ENCODE measurements at regions not wholly inside any gene's neighbourhood (a gene's known extent, or its start where the extent isn't known, plus 50 kb on each side); places are given as distances from the start of the nearest gene placed in this dataset.

DNA sequence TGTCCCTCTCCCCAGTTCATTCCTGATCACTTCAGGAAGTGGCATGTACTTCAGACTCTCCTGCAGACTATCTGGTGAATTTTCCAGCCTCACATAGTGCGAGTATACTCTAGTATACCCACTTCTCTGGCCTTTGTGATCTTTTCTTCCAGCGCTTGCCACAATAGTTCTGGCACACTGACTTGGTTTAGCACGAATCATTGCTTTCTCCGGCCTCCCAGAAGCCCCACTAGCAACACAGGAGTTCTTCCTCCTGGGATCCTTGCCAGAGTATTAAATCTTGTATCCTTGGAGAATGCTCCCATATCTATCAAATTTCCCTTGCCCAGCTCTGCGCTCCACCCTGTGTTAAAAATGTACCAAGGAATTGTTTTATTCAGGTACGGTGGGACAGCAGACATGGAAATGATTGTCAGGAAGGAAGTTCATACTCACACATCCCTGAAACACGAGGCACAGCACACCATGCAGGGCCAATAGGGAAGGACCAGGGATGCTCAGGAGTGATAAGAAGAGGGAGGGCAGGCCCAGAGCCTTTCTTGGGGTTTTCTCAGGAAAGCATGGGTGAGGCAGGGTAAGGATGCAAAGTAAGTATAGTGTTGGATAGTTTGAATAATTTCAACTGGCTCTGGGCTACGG lies 136.7 kb downstream of the ADSS2 start:
- WGBS, 2 experiments = 95% methylated on average over 8 of the region's 8 CpGs
- Histone ChIP-seq H3K4me3 (ENCODE audit: insufficient read depth, low read depth, low read length) (no peak overlapping the region), H3K4me1 (ENCODE audit: control insufficient read depth, insufficient read depth, low read length) (no peaks in the 10 kb centered on the region), H3K27ac (ENCODE audit: insufficient read depth, low read depth, low read length, poor library complexity, severe bottlenecking) (no peak overlapping the region), H3K9me3 (ENCODE audit: control insufficient read depth, low read length) (no peaks in the 10 kb centered on the region), H3K36me3 (ENCODE audit: control insufficient read depth, insufficient read depth, low read length) (no peaks in the 10 kb centered on the region), H3K27me3 (ENCODE audit: control insufficient read depth, insufficient read depth, low read length, poor library complexity, severe bottlenecking) (no peaks in the 10 kb centered on the region)

DNA sequence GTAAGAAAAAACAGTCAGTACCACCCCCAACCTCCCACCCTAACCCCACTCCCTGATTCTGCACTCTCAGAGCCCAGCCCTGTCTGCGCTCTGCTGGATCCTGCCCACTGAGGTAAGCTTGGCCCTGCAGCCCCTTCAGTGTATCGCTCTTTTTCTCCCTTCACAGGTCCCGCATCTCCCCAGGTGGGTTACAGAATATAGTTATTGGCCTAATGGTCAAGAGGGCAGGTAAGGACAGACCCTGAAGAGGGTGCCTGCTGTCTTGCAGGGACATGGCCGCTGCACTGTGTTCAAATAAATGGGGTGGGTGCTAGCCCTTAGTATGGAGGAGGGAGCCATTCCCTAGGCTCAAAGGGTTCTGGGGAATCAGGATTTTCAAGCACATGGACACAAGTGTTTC lies 135.7 kb downstream of the ADSS2 start:
- Histone ChIP-seq H3K27ac (ENCODE audit: insufficient read depth, low read depth, low read length, poor library complexity, severe bottlenecking) (no peak overlapping the region), H3K4me1 (ENCODE audit: control insufficient read depth, insufficient read depth, low read length) (no peaks in the 10 kb centered on the region), H3K36me3 (ENCODE audit: control insufficient read depth, insufficient read depth, low read length) (no peaks in the 10 kb centered on the region), H3K4me3 (ENCODE audit: insufficient read depth, low read depth, low read length) (no peak overlapping the region), H3K27me3 (ENCODE audit: control insufficient read depth, insufficient read depth, low read length, poor library complexity, severe bottlenecking) (no peaks in the 10 kb centered on the region), H3K9me3 (ENCODE audit: control insufficient read depth, low read length) (no peaks in the 10 kb centered on the region)
- 95 to 96% methylated on average over 4 of the region's 4 CpGs for WGBS, 2 experiments

GRCh38 chr1:244316407-244316806 lies 135.3 kb downstream of the ADSS2 start:
- no peaks in the 10 kb centered on the region for H3K36me3 ChIP-seq (ENCODE audit: control insufficient read depth, insufficient read depth, low read length)
- WGBS, 2 experiments = 92 to 93% methylated on average over 6 of the region's 6 CpGs
- H3K27ac ChIP-seq (ENCODE audit: insufficient read depth, low read depth, low read length, poor library complexity, severe bottlenecking) = no peak overlapping the region
- no peak overlapping the region for H3K4me3 ChIP-seq (ENCODE audit: insufficient read depth, low read depth, low read length)
- H3K4me1 ChIP-seq (ENCODE audit: control insufficient read depth, insufficient read depth, low read length) = no peaks in the 10 kb centered on the region
- H3K27me3 ChIP-seq (ENCODE audit: control insufficient read depth, insufficient read depth, low read length, poor library complexity, severe bottlenecking) = no peaks in the 10 kb centered on the region
- no peaks in the 10 kb centered on the region for H3K9me3 ChIP-seq (ENCODE audit: control insufficient read depth, low read length)

DNA sequence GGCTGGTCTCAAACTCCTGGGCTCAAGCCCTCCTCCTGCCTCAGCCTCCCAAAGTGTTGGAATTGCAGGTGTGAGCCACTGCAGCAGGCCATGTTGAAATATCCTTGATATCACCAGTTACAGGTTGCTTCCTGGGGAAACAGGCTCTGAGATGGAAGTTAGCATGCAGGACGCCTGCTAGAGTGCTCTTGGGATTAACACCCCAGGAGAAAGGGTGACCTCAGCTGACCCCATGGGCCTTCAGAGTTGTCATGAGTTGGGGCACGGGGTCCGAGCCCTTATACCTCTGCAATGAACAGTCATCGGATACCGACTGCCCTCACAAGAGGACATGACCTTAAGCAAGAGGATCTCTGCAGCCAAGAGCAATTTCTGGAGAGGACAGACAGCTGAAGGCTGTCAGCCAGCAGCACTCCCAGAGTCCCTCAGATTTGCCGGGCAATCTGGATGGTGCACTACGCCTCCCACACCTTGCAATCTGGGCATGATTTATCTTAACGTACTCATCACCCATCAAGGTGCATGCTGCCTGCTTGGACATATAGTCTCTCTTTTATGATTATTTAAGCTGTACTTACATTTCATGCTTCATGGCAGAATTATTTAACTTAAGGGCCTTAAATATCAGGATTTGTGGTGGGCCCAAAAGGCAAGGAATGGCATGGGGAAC lies 134.6 kb downstream of the ADSS2 start:
- Histone ChIP-seq H3K9me3 (ENCODE audit: control insufficient read depth, low read length) (no peaks in the 10 kb centered on the region), H3K4me3 (ENCODE audit: insufficient read depth, low read depth, low read length) (no peak overlapping the region), H3K27ac (ENCODE audit: insufficient read depth, low read depth, low read length, poor library complexity, severe bottlenecking) (no peak overlapping the region), H3K27me3 (ENCODE audit: control insufficient read depth, insufficient read depth, low read length, poor library complexity, severe bottlenecking) (no peaks in the 10 kb centered on the region), H3K36me3 (ENCODE audit: control insufficient read depth, insufficient read depth, low read length) (no peaks in the 10 kb centered on the region), H3K4me1 (ENCODE audit: control insufficient read depth, insufficient read depth, low read length) (no peaks in the 10 kb centered on the region)
- 90% methylated on average over 8 of the region's 8 CpGs for WGBS, 2 experiments

DNA sequence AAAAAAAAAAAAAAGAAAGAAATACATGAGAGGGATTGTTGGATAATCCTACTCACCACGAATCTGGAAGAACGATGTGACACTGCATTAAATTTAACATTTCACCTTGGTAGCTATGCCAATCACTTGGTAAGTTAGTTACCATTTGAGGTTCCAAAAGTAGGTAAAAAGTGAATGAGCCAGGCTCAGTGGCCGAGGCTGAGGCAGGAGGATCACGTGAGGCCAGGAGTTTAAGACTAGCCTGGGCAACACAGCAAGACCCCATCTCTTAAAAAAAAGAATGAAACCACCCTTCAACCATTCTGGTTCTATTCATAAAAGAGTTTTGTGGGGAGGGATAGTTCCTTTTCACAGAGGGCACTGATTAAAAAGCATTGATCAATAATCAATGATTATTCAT lies 133.6 kb downstream of the ADSS2 start:
- WGBS, 2 experiments = 91 to 96% methylated on average over 4 of the region's 4 CpGs
- H3K4me1 ChIP-seq (ENCODE audit: control insufficient read depth, insufficient read depth, low read length) = no peaks in the 10 kb centered on the region

DNA sequence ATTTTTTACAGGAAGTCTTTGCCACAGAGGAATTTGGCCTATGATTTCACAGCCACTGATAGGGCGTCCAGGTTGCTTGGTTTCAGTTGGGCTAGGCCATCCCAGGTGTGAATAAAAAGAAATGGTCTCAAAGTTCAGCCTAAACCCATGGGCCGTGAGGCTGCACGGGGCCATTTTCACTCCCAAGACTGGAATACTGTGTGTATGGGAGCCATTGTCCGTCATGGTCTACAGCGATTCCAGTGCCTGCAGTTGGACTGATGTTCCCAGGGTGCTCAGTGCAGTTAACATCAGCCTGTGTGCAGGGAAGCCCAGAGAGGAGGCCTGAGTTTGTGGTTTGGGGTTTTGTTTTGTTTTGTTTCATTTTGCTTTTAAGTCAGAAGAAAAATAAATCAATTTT lies 133.2 kb downstream of the ADSS2 start:
- Histone ChIP-seq H3K4me1 (ENCODE audit: control insufficient read depth, insufficient read depth, low read length) (no peaks in the 10 kb centered on the region), H3K27me3 (ENCODE audit: control insufficient read depth, insufficient read depth, low read length, poor library complexity, severe bottlenecking) (no peaks in the 10 kb centered on the region), H3K4me3 (ENCODE audit: insufficient read depth, low read depth, low read length) (no peak overlapping the region), H3K27ac (ENCODE audit: insufficient read depth, low read depth, low read length, poor library complexity, severe bottlenecking) (no peak overlapping the region), H3K36me3 (ENCODE audit: control insufficient read depth, insufficient read depth, low read length) (no peaks in the 10 kb centered on the region), H3K9me3 (ENCODE audit: control insufficient read depth, low read length) (no peaks in the 10 kb centered on the region)
- WGBS, 2 experiments = 96 to 98% methylated on average over 5 of the region's 5 CpGs

More for the DNA sequence above, 133.6 kb downstream of the ADSS2 start:
- no peaks in the 10 kb centered on the region for H3K36me3 ChIP-seq (ENCODE audit: control insufficient read depth, insufficient read depth, low read length)
- no peaks in the 10 kb centered on the region for H3K27me3 ChIP-seq (ENCODE audit: control insufficient read depth, insufficient read depth, low read length, poor library complexity, severe bottlenecking)
- no peak overlapping the region for H3K4me3 ChIP-seq (ENCODE audit: insufficient read depth, low read depth, low read length)
- H3K9me3 ChIP-seq (ENCODE audit: control insufficient read depth, low read length) = no peaks in the 10 kb centered on the region
- no peak overlapping the region for H3K27ac ChIP-seq (ENCODE audit: insufficient read depth, low read depth, low read length, poor library complexity, severe bottlenecking)

DNA sequence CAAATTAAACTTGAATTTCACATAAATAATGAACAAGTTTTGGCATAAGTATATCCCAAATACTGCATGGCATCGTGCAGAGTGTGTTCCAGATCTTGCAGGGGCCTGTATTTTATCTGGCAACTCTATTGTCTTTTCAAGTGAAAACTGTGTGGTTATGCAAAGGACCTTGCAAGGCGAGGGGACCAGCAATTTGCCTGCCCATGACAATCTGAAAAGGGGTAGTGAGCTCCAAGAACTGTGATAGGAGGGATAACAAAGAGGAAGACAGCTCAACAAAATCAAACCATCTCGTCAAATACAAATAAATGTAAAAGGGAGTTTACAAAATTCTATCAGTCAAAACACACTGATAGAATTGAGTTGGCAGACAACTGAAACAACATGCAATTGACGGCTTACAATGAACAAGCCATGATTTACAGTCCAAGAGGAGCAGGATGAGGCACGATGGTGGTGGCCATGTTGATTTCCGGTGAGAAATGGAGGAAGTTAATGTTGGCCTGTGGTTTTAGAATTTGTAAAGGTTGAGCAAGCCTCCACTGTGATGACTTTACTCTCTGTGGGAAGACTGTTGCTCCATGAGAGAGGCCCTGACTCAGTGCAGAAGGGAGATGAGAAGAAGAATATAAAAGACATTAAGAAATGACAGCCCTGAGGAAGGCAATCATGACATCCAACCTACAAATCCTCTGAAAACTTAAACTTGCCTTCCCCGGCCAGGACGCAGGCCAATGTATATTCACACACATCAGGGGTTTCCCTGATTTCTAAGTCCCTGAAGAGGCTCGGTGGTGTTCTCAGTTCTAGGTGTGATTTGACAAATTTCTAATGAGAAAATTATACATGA lies 132.2 kb downstream of the ADSS2 start:
- 91 to 92% methylated on average over 9 of the region's 9 CpGs for WGBS, 2 experiments
- no peaks in the 10 kb centered on the region for H3K4me1 ChIP-seq (ENCODE audit: control insufficient read depth, insufficient read depth, low read length)
- H3K4me3 ChIP-seq (ENCODE audit: insufficient read depth, low read depth, low read length) = no peak overlapping the region
- no peak overlapping the region for H3K27ac ChIP-seq (ENCODE audit: insufficient read depth, low read depth, low read length, poor library complexity, severe bottlenecking)
- H3K27me3 ChIP-seq (ENCODE audit: control insufficient read depth, insufficient read depth, low read length, poor library complexity, severe bottlenecking) = no peaks in the 10 kb centered on the region
- no peaks in the 10 kb centered on the region for H3K36me3 ChIP-seq (ENCODE audit: control insufficient read depth, insufficient read depth, low read length)
- no peaks in the 10 kb centered on the region for H3K9me3 ChIP-seq (ENCODE audit: control insufficient read depth, low read length)

- Histone ChIP-seq H3K27ac (ENCODE audit: insufficient read depth, low read depth, low read length, poor library complexity, severe bottlenecking) (no peak overlapping the region), H3K36me3 (ENCODE audit: control insufficient read depth, insufficient read depth, low read length) (no peaks in the 10 kb centered on the region), H3K4me1 (ENCODE audit: control insufficient read depth, insufficient read depth, low read length) (no peaks in the 10 kb centered on the region), H3K4me3 (ENCODE audit: insufficient read depth, low read depth, low read length) (no peak overlapping the region), H3K9me3 (ENCODE audit: control insufficient read depth, low read length) (no peaks in the 10 kb centered on the region), H3K27me3 (ENCODE audit: control insufficient read depth, insufficient read depth, low read length, poor library complexity, severe bottlenecking) (no peaks in the 10 kb centered on the region)
- 100% methylated on average over 1 of the region's 1 CpG; no CpG with 5 or more reads in 1 of the 2 experiments for WGBS, 2 experiments
Observed at GRCh38 chr1:244322181-244322580, 129.5 kb downstream of the ADSS2 start.

DNA sequence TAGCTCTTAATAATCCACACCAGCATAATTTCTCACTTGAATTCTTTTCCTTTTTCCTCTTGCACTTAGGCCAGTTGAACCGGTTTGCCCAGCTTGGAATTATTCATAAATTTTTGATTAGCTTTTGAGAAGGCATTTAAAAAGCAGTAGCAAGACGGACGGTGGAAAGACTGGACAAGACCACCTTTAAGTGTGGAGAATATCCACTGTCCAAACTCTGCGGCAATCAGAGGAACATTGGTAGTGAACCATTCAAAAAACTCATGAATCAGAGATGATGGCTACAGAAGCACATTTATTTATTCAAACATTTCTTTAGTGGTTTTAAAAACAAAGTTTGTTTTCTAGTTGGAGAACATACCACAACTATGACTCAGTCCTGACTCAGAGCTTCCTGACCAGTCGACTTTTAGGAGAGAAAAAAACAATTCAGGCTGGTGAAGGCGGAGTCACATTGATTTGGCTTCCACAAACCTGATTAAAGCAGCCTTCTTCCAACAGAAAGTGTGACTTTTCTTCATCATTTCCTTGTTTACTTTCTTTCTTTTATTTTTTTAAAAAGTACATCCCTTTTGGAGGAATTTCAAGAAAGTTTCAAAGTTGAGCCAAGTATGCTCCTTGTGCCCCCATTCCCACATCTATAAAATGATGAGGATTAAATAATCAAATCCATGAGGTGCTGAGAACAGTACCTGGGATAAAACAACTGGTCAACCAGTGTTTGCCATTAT lies 128.8 kb downstream of the ADSS2 start:
- H3K27ac ChIP-seq (ENCODE audit: insufficient read depth, low read depth, low read length, poor library complexity, severe bottlenecking) = no peak overlapping the region
- H3K4me3 ChIP-seq (ENCODE audit: insufficient read depth, low read depth, low read length) = no peak overlapping the region
- WGBS, 2 experiments = 79 to 83% methylated on average over 6 of the region's 6 CpGs
- no peaks in the 10 kb centered on the region for H3K36me3 ChIP-seq (ENCODE audit: control insufficient read depth, insufficient read depth, low read length)
- H3K27me3 ChIP-seq (ENCODE audit: control insufficient read depth, insufficient read depth, low read length, poor library complexity, severe bottlenecking) = no peaks in the 10 kb centered on the region
- H3K4me1 ChIP-seq (ENCODE audit: control insufficient read depth, insufficient read depth, low read length) = no peaks in the 10 kb centered on the region
- H3K9me3 ChIP-seq (ENCODE audit: control insufficient read depth, low read length) = no peaks in the 10 kb centered on the region
